IPS-20b (cell line): ENCODE measurements at regions not wholly inside any gene's neighbourhood (a gene's known extent, or its start where the extent isn't known, plus 50 kb on each side); places are given as distances from the start of the nearest gene placed in this dataset.
A peak's percentile ranks its signal among the peaks of the same experiment; 100 is the strongest.

Experiments used
- H3K27ac ChIP-seq: one replicate; pipeline ENCODE4 v1.5.1; 2013; ENCODE audit warnings: low read length
- H3K27me3 ChIP-seq: 2 replicates; pipeline ENCODE4 v1.6.1; 2013; ENCODE audit warnings: mild to moderate bottlenecking, low read length, inconsistent platforms; ENCODE audit not compliant: insufficient read depth
- H3K36me3 ChIP-seq: 2 replicates; pipeline ENCODE4 v1.6.1; 2013; ENCODE audit warnings: low read depth, mild to moderate bottlenecking, inconsistent platforms, low read length, moderate library complexity; ENCODE audit not compliant: insufficient read depth
- H3K4me1 ChIP-seq: 2 replicates; pipeline ENCODE4 v1.6.1; 2013; ENCODE audit warnings: mild to moderate bottlenecking, control low read depth, inconsistent platforms, low read length, moderate library complexity; ENCODE audit not compliant: insufficient read depth
- H3K4me3 ChIP-seq: 2 replicates; pipeline ENCODE4 v1.5.1; 2013; ENCODE audit warnings: mild to moderate bottlenecking, low read length, inconsistent platforms
- H3K9ac ChIP-seq: 2 replicates; pipeline ENCODE4 v1.6.1; 2013; ENCODE audit warnings: low read depth, mild to moderate bottlenecking, inconsistent platforms, low read length, moderate library complexity
- H3K9me3 ChIP-seq: 2 replicates; pipeline ENCODE4 v1.6.1; 2013; ENCODE audit warnings: mild to moderate bottlenecking, low read depth, low read length, inconsistent platforms; ENCODE audit not compliant: insufficient read depth

DNA sequence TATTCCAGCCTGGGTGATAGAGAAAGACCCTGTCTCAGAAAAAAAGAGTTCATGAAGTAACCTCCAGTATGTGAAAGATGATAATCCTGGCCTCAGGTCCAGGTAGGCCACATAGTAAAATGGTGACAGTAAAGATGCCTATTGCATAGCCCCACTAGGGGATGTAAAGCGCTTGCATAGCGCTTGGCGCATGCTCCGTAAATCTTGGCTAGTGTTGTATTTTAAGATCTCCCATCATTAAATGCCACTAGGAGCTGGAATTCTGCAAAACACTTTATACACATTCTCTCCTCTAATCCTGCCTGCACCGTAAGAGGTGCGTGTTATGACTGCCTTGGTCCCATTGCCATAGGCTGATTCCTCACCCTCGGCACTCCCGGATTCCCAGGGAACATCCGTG is 153.6 kb downstream of the TFCP2L1 start:
- no peaks in the 10 kb centered on the region for H3K9me3 ChIP-seq
- H3K4me3 ChIP-seq: no peak overlapping the region
- H3K9ac ChIP-seq: no peak overlapping the region
- no peak overlapping the region for H3K27ac ChIP-seq
- no peaks in the 10 kb centered on the region; the same call in 1 of the 2 replicates for H3K27me3 ChIP-seq
- H3K4me1 ChIP-seq: peaks cover 16% of the 10 kb centered on the region
- no peaks in the 10 kb centered on the region for H3K36me3 ChIP-seq

DNA sequence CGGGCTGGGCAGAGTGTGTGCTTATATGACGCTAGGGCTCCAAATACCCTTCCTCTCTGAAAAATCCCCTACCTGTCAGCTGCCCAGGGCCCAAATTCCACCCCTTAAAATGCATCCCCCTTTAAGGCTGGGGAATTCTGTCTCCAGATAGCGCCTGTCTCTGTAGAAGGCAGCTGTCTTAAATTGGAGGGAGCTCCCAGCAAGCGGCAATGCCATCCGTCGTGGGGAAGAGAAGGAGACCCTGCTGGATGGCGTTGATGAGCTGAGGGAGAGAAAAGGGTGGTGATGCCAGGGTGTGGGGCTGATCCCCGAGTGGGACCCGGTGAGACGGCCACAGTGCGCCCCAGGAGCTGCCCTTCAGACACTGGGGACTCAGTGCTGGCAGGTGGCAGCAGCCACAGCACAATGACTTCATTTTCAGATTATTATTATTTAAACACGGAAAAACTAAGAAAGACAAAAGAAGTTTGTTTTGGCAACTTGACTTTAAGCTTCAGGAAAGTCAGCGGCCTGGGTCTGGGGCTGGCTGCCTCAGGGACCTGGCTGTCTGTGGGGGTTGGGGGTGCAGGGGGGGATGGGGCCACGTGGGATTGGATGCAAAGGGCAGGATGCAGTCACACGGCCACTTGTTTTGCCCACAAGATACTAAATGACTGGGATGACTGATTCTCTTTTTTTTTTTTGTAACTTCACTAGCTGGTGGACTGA is 152.8 kb downstream of the TFCP2L1 start:
- H3K9ac ChIP-seq: no peak overlapping the region

DNA sequence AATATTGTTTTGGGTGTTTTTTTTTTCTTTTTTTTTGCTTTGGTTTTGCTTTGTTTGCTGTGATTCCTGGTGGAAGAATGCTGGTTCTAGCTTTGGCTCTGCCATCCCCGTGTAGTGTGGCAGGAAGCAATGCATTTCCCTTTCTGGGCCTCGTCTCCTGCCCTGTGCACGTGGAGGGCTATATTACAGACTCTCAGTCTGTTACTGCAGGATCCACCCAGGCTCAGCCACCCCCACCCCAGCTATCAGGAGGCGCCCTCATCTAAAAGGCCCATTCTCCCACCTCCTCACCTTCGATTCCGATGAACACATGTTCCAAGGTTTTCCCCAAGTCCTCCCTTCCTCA is 152.3 kb downstream of the TFCP2L1 start:
- Histone ChIP-seq H3K27me3 (no peaks in the 10 kb centered on the region; the same call in 1 of the 2 replicates), H3K4me1 (peaks cover 16% of the 10 kb centered on the region), H3K4me3 (no peak overlapping the region), H3K9me3 (no peaks in the 10 kb centered on the region), H3K27ac (no peak overlapping the region), H3K9ac (no peak overlapping the region), H3K36me3 (no peaks in the 10 kb centered on the region)

More for the DNA sequence above, 152.8 kb downstream of the TFCP2L1 start:
- Histone ChIP-seq H3K9me3 (no peaks in the 10 kb centered on the region), H3K27me3 (no peaks in the 10 kb centered on the region; the same call in 1 of the 2 replicates), H3K4me1 (peaks cover 16% of the 10 kb centered on the region), H3K36me3 (no peaks in the 10 kb centered on the region), H3K27ac (no peak overlapping the region), H3K4me3 (no peak overlapping the region)

DNA sequence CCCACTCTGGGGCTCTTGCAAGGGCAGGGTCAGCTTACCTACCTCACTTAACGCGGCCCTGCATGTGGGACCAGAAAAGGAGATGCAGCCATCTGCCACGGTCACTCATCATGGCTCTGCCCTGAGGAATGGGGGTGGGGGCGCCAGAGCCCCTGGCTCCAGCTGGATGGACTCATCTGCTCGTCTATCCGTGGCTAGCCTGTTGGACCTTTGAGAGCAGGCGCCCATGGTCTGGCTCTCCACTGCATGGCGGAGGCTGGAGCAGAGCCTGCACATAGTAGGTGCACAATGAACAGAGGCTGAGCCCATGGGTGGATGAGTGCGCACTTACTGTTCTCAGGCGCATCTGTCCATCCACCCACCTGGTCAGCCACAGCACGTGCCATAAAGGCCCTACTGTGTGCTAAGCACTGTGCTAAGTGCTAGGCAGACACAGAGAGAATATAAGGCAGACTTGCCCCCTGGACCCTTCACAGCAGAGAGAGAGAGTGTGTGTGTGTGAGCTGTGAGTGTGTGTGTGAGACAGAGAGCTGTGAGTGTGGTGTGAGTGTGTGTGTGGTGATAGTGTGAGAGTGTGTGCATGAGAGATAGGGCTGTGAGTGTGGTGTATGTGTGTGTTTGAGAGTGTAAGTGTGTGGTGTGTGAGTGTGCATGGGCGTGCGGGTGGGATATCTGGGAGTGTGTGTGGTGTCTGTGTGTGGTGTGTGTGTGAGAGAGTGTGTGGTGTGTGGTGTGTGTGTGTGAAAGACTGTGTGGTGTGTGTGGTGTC is 151.3 kb downstream of the TFCP2L1 start:
- Histone ChIP-seq H3K4me3 (no peak overlapping the region), H3K9me3 (no peaks in the 10 kb centered on the region), H3K4me1 (peaks cover 16% of the 10 kb centered on the region), H3K27me3 (no peaks in the 10 kb centered on the region; the same call in 1 of the 2 replicates), H3K27ac (no peak overlapping the region), H3K9ac (no peak overlapping the region), H3K36me3 (no peaks in the 10 kb centered on the region)

DNA sequence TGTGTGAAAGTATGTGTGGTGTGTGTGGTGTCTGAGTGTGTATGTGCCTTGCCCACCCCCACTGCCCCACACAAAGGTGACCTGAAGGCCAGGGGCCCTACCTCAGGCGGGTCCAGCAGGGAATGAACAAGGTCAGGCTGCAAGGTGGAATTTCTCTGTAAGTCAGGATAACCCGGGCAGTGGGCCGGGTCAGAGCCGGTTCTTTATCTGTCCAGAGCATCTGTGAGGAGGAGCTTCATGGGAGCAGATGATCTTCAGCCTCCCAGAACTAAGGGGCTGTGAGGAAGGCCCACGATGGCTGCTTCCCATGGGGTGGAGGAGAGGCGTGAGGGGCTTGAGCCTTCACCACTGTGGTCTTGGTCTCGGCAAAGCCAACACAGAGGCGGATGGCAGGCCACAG is 150.3 kb downstream of the TFCP2L1 start:
- Histone ChIP-seq H3K27me3 (no peaks in the 10 kb centered on the region; the same call in 1 of the 2 replicates), H3K9me3 (no peaks in the 10 kb centered on the region), H3K4me3 (no peak overlapping the region), H3K36me3 (no peaks in the 10 kb centered on the region), H3K27ac (no peak overlapping the region), H3K9ac (no peak overlapping the region), H3K4me1 (peaks cover 16% of the 10 kb centered on the region)

DNA sequence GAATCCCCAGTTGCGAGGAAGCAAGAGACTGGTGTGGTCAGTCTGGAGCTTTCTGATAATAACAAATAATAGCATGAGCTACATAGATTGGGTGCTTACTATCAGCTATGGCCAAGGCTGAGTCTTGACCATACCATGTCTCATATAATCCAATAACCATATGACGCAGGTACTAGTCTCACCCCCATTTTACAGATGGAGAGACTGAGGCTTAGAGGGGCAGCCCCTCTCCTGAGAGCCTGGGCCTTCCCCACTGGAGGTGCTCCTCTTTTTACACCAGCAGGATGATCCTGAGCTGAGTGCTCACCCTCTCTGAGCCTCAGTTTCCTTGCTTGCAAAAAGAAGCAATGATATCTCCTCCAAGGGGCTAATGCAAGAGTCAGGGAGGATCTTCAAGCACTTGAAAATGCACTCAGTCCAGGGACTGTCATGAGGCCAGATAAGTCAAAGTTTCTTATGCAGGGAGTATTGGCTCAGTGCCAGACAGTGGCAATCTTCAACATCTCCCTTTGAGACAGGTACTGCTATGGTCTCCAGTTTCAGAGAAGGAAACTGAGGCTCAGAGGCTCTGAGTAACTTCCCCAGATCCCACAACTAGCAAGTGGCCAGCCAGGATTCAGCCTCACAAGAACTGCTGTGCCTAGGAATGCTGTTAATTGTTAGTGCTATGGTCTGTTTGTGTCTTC is 149.7 kb downstream of the TFCP2L1 start:
- Histone ChIP-seq H3K4me1 (peaks cover 16% of the 10 kb centered on the region), H3K27ac (no peak overlapping the region), H3K27me3 (no peaks in the 10 kb centered on the region; the same call in 1 of the 2 replicates), H3K9ac (no peak overlapping the region), H3K4me3 (no peak overlapping the region), H3K36me3 (no peaks in the 10 kb centered on the region), H3K9me3 (no peaks in the 10 kb centered on the region; the same call in 1 of the 2 replicates)

DNA sequence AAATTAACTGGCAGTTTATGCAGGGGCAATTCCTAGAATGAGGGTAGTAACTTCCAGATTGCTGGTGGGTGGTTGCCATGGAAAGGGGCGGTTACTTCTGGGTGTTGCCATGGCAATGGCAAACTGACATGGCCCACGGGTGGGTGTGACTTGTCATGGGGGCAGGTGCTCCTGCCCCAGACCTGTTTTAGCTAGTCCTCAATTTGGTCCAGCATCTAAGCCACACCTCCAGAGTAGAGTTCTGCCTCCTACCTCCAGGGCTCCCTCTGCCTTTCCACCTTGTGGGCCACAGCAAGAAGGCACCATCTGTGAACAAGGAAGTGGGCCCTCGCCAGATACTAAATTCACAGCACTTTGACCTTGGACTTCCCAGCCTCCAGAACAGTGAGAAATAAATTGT is 148.7 kb downstream of the TFCP2L1 start:
- no peak overlapping the region for H3K9ac ChIP-seq
- no peak overlapping the region for H3K4me3 ChIP-seq
- H3K4me1 ChIP-seq: peaks cover 16% of the 10 kb centered on the region
- H3K27ac ChIP-seq: no peak overlapping the region
- no peaks in the 10 kb centered on the region; the same call in 1 of the 2 replicates for H3K27me3 ChIP-seq
- H3K9me3 ChIP-seq: no peaks in the 10 kb centered on the region; the same call in 1 of the 2 replicates
- no peaks in the 10 kb centered on the region for H3K36me3 ChIP-seq

DNA sequence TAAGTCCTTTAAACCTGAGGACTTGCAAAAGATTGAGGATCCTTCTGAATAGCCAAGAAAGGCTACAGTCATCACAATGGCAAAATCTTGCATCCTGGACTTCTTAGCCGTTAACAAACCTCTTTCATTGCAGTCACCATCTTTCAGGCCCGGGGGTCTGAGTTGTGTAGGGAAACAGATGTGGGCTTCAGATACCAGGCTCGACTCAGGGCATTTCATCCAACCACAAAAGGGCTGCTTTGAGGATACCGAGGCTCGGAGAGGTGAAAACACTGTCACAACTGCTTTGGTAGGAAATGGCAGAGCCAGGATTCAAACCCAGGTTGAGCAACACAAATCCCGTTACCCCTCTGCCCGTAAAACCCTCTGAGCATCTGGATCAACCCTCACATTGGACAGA is 147.4 kb downstream of the TFCP2L1 start:
- no peaks in the 10 kb centered on the region for H3K27me3 ChIP-seq
- no peaks in the 10 kb centered on the region; the same call in 1 of the 2 replicates for H3K9me3 ChIP-seq
- H3K36me3 ChIP-seq: no peaks in the 10 kb centered on the region
- peaks cover 10% of the 10 kb centered on the region for H3K4me1 ChIP-seq
- H3K27ac ChIP-seq: no peak overlapping the region
- no peak overlapping the region for H3K4me3 ChIP-seq
- no peak overlapping the region for H3K9ac ChIP-seq

DNA sequence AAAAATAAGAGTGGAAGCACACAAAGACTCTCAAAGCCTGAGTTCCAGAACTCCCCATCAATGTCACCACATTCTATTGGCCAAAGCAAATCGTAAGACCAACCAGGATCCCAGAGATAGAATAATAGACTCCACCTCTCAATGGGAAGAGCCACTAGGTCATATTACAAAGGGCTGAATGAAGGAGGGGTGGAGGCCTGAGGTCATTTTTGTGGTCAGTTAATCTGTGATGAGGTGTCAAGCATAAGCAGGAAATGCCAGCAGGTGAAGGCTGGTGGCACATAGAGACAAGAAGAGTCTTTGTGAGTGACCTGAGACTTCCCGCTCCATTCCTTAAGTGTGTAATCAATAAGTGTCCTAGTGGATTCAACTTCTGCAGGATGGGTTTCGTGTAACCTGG is 144.3 kb downstream of the TFCP2L1 start:
- no peaks in the 10 kb centered on the region for H3K27me3 ChIP-seq
- H3K36me3 ChIP-seq: no peaks in the 10 kb centered on the region
- H3K4me3 ChIP-seq: no peak overlapping the region

DNA sequence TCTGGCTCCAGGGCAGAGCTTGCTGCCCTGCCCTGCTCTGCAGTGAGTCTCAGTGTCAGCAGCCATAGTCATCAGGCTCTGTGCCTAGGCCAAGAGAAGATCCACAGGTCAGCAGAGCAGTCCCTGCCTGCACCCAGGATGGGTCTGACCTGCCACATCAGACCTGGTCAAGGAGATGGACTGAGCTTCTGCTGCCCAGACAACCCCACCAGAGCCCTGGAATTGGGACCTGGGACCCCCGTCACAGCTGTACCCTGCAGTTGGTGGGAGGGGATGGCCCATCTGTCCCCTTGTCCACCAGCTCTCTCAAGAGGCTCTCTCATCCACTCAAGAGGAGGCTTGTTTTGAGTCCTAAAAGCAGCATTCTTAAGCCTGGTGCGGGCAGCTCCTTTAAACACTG is 142.6 kb downstream of the TFCP2L1 start:
- no peaks in the 10 kb centered on the region; the same call in 1 of the 2 replicates for H3K9me3 ChIP-seq
- H3K4me3 ChIP-seq: no peak overlapping the region
- H3K27ac ChIP-seq: no peak overlapping the region
- H3K4me1 ChIP-seq: peaks cover 8% of the 10 kb centered on the region; the same call in 1 of the 2 replicates
- no peaks in the 10 kb centered on the region for H3K36me3 ChIP-seq
- H3K27me3 ChIP-seq: no peaks in the 10 kb centered on the region
- 0 out of 2 replicates have a peak overlapping the region, but pooled peaks have one; percentile 22 for H3K9ac ChIP-seq

More for the DNA sequence above, 144.3 kb downstream of the TFCP2L1 start:
- Histone ChIP-seq H3K9ac (no peak overlapping the region), H3K27ac (no peak overlapping the region), H3K4me1 (peaks cover 8% of the 10 kb centered on the region; the same call in 1 of the 2 replicates), H3K9me3 (no peaks in the 10 kb centered on the region; the same call in 1 of the 2 replicates)

DNA sequence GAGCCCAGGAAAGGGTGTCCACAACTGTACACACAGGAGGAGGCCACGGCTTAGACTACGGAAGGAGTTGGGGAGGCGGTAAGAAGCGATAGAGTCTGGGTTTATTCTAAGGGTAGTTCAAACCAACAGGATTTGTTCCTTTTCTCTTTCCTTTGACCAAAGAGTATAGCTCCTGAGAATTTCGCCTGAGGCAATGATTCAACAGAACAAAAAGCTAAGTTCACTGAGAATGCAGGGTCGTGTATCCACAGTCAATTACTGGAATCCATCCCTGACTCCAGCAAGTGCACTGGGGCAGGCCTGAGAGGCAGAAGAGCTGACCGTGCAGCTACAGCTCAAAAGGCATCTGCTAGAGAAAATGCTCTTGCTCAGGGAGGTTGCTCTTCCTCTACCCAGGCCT is 140.9 kb downstream of the TFCP2L1 start:
- H3K4me1 ChIP-seq: peaks cover 8% of the 10 kb centered on the region; the same call in 1 of the 2 replicates
- no peak overlapping the region for H3K4me3 ChIP-seq
- no peak overlapping the region for H3K27ac ChIP-seq
- no peaks in the 10 kb centered on the region; the same call in 1 of the 2 replicates for H3K9me3 ChIP-seq
- H3K9ac ChIP-seq: no peak overlapping the region
- no peaks in the 10 kb centered on the region for H3K36me3 ChIP-seq
- no peaks in the 10 kb centered on the region for H3K27me3 ChIP-seq
